Stimulated activated CD4-positive, alpha-beta T cell treated with anti-CD3 and anti-CD28 coated beads, Interleukin-4, amount 100 ng/mL, for 48 hours (primary cell): ENCODE measurements at regions not wholly inside any gene's neighbourhood (a gene's known extent, or its start where the extent isn't known, plus 50 kb on each side); places are given as distances from the start of the nearest gene placed in this dataset.

ENCODE experiments used
- DNase-seq, 2 donors: peaks; one replicate each; pipeline ENCODE4 v3.0.0-alpha.2; 2020; ENCODE audit warnings: low read depth in 2 of 2

GRCh38 chr3:30355622-30356021 is 250.8 kb upstream of the TGFBR2 start:
- DNase-seq, result no peak

DNA sequence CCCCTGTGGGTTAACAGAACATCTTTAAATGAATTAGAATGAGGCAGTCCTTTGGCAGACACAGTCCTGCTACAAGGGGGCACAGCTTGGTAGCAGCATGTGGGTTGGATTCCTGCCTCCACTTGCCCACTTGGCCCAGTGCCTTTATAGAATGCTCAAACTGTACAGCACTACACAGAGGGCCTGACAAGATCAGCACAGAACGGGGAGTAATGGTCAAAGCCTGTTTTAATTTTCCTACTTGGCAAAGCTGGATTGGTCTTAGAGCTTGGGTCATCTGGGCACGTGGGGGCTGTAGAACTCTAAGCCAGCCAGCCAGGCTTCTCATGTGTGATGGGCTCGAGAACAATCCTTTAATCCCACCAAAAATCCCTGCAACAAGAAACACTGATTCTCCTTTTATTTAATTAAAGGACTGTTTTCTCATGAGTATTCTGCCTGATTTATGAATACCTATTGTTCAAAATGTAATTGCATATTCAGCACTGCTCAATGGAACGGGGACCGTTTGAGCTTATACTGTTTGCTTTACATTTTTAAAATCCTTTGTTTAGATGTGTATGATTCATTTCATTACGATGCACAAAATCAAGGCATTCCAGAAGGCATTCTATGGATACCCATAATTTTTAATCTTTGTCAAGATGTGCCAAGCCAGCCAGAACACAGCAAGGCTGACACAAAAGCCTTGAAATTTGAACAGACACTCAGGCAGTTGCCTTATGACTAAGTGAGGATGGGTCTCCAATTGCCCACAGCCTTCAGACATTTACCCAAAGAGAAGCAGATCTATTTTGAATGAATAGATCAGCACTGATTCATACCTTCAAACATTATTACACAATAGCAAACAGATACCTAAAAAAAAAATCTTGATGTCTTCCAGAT is 249.3 kb upstream of the TGFBR2 start:
- DNase-seq, result no peak

DNA sequence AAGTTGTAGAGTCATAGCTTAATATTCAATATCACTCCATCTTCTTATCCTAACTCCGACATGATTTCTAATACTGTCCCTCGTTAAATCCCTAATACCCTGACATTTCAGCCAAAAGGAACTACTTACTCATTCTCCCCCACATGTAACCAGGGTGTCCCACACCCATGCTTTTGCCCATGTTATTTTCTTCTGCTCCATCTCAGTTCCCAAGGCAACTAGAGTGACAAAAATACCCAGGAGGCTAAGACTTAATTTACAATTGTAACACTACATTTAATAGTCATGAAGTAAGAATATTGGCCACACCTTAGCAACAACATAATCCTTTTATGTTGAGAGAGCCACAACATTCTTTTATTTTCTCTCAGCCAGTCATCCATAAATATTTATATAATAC is 248.5 kb upstream of the TGFBR2 start:
- DNase-seq, result no peak

DNA sequence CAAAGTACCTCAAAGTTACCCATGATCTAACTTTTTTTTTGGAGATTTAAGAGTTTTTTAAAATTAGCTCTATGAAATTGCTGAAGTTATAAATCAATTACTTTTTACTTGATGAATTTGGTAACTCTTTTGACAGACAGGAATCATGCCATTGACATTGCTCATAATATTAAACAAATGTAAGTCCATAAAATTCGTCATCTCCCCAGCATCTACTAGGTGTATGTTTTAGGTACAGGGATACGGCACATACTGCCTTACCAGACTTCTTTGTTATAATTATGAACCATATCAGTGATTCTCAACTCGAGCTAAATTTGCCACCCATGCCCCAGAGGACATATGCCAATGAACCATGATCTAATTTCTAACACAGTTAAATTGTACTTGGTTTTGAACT is 247.5 kb upstream of the TGFBR2 start:
- DNase-seq, result no peak

GRCh38 chr3:30368978-30369377 is 237.4 kb upstream of the TGFBR2 start:
- DNase-seq, result no peak

DNA sequence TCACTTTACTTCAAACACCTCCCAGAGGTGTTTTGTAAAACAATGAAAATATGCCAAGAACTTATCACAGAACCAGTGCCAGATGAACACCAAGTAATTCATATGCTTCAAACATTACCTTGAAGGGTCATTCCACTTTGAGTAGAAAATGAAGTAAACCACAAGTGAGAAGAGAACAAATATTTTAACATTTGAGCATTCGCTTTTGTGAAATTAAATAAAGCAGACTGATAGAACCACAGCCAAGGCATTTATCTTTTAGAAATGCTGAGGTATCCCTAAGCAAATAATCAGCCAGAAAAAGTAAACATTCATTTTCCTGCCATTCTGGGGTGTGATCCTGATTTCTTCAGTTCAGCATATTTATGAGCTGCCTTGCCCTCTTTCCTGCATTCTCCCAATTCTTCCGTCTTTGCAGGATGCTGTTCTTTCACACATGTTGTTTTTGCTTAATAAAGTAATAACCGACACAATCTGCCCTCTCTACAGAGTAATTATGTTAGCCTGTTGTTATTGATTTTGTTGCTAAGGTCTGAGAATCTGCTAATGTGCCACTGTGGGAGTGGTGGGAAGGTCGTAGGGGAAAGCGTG is 235.6 kb upstream of the TGFBR2 start:
- DNase-seq, result no peak

DNA sequence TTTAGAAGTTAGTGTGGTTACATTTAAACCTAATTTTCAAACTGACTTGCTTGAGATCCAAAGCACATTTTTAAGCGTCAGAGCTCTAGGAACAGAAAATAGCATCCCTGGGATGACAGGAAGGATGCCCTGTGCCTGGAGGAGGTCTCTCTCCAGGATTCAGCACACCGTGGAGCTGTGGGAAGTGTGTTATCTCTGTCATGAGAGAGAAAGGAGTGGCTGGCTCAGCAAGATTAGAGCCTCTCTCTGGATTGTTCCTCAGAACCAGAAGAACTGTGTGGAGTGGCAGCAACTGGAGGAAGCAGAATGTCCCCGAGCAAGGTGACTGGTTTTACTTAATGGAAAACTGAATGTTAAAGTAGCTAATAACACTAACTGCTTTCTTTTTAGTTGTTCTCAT is 233.6 kb upstream of the TGFBR2 start:
- DNase-seq, result no peak

DNA sequence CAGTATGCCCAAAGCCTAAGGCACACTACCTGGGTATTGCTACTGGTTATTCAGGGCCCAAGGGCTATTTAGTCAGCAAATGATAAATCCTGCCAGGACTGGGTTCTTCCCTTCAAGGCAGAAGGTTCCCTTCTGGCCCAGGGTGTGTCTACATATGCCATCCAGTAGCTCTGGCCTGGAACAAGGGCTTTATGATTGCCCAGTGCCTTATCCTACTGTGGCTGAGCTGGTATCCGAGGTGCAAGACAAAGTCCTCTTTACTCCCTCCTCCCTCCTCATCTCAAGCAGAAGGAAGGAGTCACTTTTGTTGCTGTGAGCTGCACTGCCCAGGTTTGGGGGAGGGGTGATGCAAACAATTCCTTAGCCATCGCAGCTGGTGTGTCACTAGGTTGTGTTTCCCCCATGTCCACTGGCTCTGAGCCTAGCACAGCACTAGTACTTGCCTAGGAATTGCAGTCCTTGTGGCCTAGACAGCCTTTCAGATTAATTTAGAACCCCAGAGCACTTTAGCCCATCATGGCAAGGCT is 221.8 kb upstream of the TGFBR2 start:
- no peak for DNase-seq

DNA sequence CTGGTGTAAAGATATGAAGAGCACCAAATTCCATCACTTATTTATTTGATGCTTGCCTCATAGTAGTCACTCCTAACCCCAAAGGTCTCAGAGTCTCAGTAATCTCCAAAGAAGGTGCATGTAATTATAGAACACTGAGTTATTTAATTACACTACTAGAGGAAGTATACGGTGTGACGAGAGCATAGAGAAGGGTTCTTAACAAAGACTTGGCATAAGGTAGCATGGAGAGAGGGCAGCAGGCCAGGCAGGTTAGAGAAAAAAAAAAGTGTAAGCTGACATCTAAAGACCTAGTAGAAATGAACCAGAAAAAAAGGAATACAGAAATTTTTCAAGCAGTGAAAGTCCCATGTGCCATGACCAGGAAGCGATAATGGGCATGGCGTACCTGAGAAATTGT is 213.3 kb upstream of the TGFBR2 start:
- no peak for DNase-seq

DNA sequence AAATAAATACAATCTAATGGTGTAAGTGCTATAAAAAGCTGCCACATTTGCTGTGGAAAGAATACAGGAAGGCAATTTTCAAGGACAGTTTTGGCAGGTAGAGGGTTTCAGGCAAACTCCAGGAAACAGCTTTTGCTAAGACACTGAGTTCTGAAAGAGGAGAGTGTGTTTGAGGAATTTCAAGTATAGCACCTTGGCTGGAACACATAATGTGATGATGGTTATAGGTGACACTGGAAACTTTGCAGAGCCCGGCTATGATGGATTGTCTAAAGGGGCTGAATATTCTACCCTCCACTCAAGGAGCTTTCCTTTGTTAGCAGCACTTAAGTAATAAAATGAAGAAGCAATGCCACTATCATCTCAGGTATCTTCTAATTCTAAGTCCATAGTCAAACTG is 209.4 kb upstream of the TGFBR2 start:
- no peak for DNase-seq

- DNase-seq, result no peak
Measured at GRCh38 chr3:30399394-30400181, 206.8 kb upstream of the TGFBR2 start.

DNA sequence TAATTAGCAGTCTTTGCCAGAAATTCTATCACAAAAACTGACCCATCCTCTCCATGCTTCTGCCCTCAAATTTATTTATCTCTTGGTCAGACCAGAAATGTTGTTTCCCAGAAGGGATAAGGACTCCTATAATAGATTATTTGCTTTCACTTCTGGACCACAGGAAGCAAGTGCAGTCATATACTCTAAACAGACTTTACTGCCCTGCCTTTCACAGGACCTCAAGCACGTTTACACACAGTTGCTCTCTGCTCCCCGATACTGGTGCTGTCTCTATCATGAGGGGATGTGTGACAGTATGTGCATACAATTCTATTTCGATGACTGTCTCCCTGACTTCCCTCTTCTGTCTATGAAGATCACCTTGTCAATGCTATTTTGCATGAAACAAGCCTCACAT is 205.5 kb upstream of the TGFBR2 start:
- no peak for DNase-seq

- DNase-seq, result no peak
Measured at GRCh38 chr3:30401971-30402370, 204.4 kb upstream of the TGFBR2 start.

DNA sequence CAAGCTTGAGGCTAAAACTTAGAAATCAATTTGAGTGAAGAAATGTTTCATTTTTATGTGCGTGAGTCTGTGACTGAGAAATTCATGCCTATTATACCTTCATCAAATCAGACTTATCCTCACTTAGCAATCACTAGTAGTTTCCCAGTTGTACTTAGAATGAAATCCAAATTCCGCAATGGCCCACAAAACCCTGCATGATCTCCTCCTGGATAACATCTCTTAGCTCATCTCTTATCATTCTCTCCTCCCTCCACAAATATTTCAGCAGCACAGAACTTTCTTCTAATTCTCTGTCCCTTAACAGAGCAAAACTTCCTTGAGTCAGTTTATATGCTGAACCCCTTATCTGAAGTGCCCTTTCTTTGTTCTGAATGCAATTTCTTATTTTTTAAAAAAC is 198.8 kb upstream of the TGFBR2 start:
- DNase-seq, result no peak

GRCh38 chr3:30408105-30408557 is 198.3 kb upstream of the TGFBR2 start:
- no peak for DNase-seq

DNA sequence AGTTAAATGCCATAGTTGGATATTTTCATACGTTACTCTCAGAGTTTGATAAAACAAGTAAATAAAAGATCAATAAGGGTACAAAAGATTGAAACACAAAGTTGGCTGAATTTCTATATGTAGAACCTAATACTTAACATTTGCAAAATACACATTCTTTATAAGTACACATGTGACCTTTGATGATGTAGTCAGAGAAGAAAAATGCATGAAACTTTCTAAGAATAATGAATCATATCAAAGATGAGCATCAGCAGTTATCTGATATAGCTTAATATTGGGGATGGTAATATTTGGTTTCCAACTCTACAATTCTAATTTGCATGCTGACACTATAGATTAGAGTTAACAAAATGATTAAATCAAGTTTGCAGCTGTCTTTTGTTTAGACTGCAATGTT is 188.0 kb upstream of the TGFBR2 start:
- no peak for DNase-seq

DNA sequence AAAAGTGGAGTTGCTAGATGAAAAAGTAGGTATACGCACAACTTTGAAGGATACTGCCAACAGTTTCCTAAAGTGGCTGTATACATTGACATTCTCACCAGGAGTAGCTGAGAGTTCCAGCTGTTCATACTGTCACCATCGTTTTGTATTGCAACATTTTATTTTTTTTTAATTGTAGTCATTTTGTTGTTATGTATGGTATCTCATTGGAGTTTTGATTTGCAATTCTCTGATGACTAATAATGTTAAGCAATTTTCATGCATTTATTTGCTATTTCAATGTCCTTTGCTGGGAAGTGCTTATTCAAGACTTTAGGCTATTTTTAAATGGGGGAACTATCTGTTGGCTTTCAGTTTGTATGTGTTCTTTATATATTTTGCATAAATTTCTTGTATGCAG is 185.1 kb upstream of the TGFBR2 start:
- DNase-seq, result no peak

- no peak for DNase-seq
Measured at GRCh38 chr3:30426293-30426993, 180.0 kb upstream of the TGFBR2 start.

DNA sequence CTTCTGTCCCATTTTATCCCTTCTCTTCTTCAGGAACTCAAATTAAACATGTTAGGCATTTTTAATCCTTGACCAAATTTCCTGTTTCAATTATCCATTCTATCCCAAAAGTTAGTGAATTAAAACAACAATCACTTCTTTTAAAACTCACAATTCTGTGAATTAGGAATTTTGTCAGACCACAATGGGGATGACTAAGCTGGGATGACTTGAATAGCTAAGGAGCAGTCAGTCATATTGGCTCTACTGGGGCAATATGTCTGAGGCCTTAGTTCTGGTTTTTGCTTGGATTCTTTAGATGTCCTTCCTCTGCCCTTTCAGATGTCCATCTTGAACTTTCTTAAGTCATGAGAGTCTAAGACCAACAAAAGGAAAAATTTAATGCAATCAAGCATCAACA is 178.2 kb upstream of the TGFBR2 start:
- DNase-seq, result no peak

- DNase-seq, result no peak
Measured at GRCh38 chr3:30435861-30436331, 170.5 kb upstream of the TGFBR2 start.

DNA sequence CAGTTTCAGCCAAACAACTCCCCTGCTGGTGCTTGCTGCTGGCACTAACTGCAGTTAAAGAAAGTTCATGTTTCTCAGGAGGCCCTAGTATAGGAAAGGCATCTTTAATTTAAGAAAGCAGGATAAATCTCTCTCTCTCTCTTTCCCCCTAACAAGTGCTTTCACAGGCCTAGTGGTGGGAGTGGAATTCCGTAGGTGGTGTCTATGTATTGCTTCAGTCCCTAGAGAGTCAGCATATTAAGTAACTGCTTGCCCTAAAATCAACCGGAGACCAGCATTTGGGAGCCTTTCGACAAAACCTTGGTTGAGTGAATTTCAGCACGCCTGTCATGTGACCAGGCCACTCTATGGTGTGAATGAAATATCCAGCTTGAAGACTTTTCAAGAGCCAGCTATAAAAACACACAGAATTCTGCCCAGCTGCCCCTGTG is 169.2 kb upstream of the TGFBR2 start:
- no peak for DNase-seq

DNA sequence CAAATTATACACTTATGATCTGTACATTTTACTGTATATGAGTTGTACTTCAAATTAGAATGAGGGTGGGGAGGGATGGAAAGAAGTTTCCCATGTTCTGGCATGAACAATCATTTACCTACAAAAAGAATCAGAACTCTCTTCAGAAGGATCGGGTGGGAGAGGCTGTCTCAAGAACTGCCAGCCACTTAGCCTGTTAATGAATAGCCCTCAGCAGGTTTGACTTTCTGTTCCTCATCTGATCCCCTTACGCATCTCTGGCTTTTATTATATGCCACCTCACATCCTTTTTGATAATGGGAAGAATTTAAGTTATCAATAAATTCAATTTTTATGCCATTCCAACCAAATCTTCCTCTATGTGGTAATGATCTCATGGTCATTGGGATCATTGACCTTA is 168.3 kb upstream of the TGFBR2 start:
- DNase-seq, result no peak
